Endothelial cell of umbilical vein (primary cell): ENCODE measurements at regions not wholly inside any gene's neighbourhood (a gene's known extent, or its start where the extent isn't known, plus 50 kb on each side); places are given as distances from the start of the nearest gene placed in this dataset.

ENCODE experiments used
- BruUV-seq: library from RNA; stranded (reverse); fragments of 400-500 nt; replicated peaks from 2 replicates; lab custom pipeline; 2021; lab: Mats Ljungman, UMichigan
- CTCF ChIA-PET: fragments of 300-600, 350-600 bp; sonication (Branson Sonifier 250); formaldehyde crosslinking; loops from one replicate; lab custom pipeline; 2021; ENCODE audit warnings: antibody characterized with exemption, inconsistent platforms; lab: Charles Lee
- POLR2A ChIA-PET: fragments of 300-600, 350-600 bp; sonication (Branson Sonifier 250); formaldehyde crosslinking; loops from one replicate; lab custom pipeline; 2021; ENCODE audit warnings: antibody characterized with exemption, inconsistent platforms; lab: Charles Lee
- DNase-seq: peaks from one replicate; pipeline ENCODE4 v3.0.0-alpha.2; 2011; ENCODE audit warnings: low read depth, low spot score
- FAIRE-seq: peaks from 2 replicates; lab custom pipeline; 2011; peaks lifted over from hg19 to GRCh38; lab: Jason Lieb, UNC
- H2AFZ ChIP-seq: 2 replicates; pipeline ENCODE4 v1.6.0; 2012; ENCODE audit warnings: low read depth, low read length, control low read depth, inconsistent platforms
- H3K27ac ChIP-seq: 2 replicates; pipeline ENCODE4 v1.5.1; 2011; ENCODE audit warnings: low read depth, mild to moderate bottlenecking, control low read depth, low read length, moderate library complexity; ENCODE audit not compliant: insufficient read depth
- H3K27me3 ChIP-seq, 2 experiments: 2 replicates each; pipeline versions ENCODE4 v1.6.0 to v1.6.1; 2011; ENCODE audit warnings: low read length in 2 of 2, mixed read lengths in 1 of 2; ENCODE audit not compliant: control insufficient read depth in 2 of 2, insufficient read depth in 2 of 2
- H3K36me3 ChIP-seq, 2 experiments: 2 replicates in 1 of 2; 3 replicates in 1 of 2; pipeline ENCODE4 v1.5.1; 2011; ENCODE audit warnings: low read length in 2 of 2, mild to moderate bottlenecking in 1 of 2, moderate library complexity in 1 of 2; ENCODE audit not compliant: control insufficient read depth in 2 of 2, insufficient read depth in 2 of 2; ENCODE audit errors: extremely low read depth in 1 of 2
- H3K4me1 ChIP-seq: 3 replicates; pipeline ENCODE4 v1.5.1; 2011; ENCODE audit warnings: mild to moderate bottlenecking, low read length; ENCODE audit not compliant: control insufficient read depth, insufficient read depth; ENCODE audit errors: extremely low read depth
- H3K4me2 ChIP-seq: 2 replicates; pipeline ENCODE4 v1.6.1; 2011; ENCODE audit warnings: low read length, control low read depth, mixed read lengths; ENCODE audit not compliant: insufficient read depth
- H3K4me3 ChIP-seq, 3 experiments: fragments of 200-600 bp in 1 of 3; sonication (generic), shearing (Covaris generic) in 1 of 3; replicated peaks in 1 of 3; 2 replicates each; pipeline ENCODE4 v1.5.1; 2011 to 2016; ENCODE audit warnings: control low read depth in 3 of 3, low read length in 3 of 3, mild to moderate bottlenecking in 2 of 3, inconsistent platforms in 1 of 3, low read depth in 1 of 3, moderate library complexity in 1 of 3; ENCODE audit not compliant: insufficient read depth in 1 of 3
- H3K79me2 ChIP-seq: 2 replicates; pipeline ENCODE4 v1.6.0; 2012; ENCODE audit warnings: low read length, inconsistent platforms; ENCODE audit not compliant: control insufficient read depth, insufficient read depth
- H3K9ac ChIP-seq: replicated peaks from 2 replicates; pipeline ENCODE3; 2011; ENCODE audit warnings: low read length, control low read depth; ENCODE audit not compliant: insufficient read depth; ENCODE audit errors: extremely low read depth
- H3K9me1 ChIP-seq: replicated peaks from 3 replicates; pipeline ENCODE4 v1.6.0; 2011; ENCODE audit warnings: mild to moderate bottlenecking, low read length; ENCODE audit not compliant: control insufficient read depth, insufficient read depth; ENCODE audit errors: extremely low read depth
- H3K9me3 ChIP-seq: replicated peaks from 2 replicates; pipeline ENCODE4 v1.5.1; 2012; ENCODE audit warnings: low read length, inconsistent platforms; ENCODE audit not compliant: control insufficient read depth, insufficient read depth
- H4K20me1 ChIP-seq: replicated peaks from 2 replicates; pipeline ENCODE3; 2011; ENCODE audit warnings: mild to moderate bottlenecking, low read length; ENCODE audit not compliant: control insufficient read depth, insufficient read depth; ENCODE audit errors: extremely low read depth
- EZH2 ChIP-seq: IDR thresholded peaks from 2 replicates; pipeline ENCODE4 v1.6.1; 2012; ENCODE audit warnings: borderline replicate concordance, low read depth, mild to moderate bottlenecking, moderate library complexity, low read length, inconsistent platforms; ENCODE audit not compliant: severe bottlenecking
- FOS ChIP-seq: IDR thresholded peaks from 2 replicates; pipeline ENCODE4 v1.6.1; 2011; ENCODE audit warnings: mild to moderate bottlenecking, low read length, moderate library complexity, borderline replicate concordance; ENCODE audit not compliant: insufficient read depth
- GATA2 ChIP-seq: IDR thresholded peaks from 2 replicates; pipeline ENCODE4 v1.7.0; 2011; ENCODE audit warnings: low read depth, mild to moderate bottlenecking, moderate library complexity, mixed read lengths, low read length; ENCODE audit not compliant: insufficient read length, insufficient read depth
- JUN ChIP-seq: IDR thresholded peaks from 2 replicates; pipeline ENCODE4 v1.6.1; 2011; ENCODE audit warnings: borderline replicate concordance, low read depth; ENCODE audit not compliant: insufficient read length, insufficient read depth
- MYC ChIP-seq: IDR thresholded peaks from one replicate; pipeline ENCODE4 v1.6.1; 2011; ENCODE audit warnings: mild to moderate bottlenecking, low read depth, low read length
- POLR2A ChIP-seq: IDR thresholded peaks from 2 replicates; pipeline ENCODE4 v1.6.1; 2012; ENCODE audit warnings: low read depth, mild to moderate bottlenecking, control low read depth, low read length
- POLR2AphosphoS5 ChIP-seq: IDR thresholded peaks from 2 replicates; pipeline ENCODE4 v1.6.1; 2012; ENCODE audit warnings: low read depth, mild to moderate bottlenecking, control low read depth, low read length, moderate library complexity; ENCODE audit not compliant: insufficient read depth
- dilution Hi-C: fragments of 300-500 bp; cut with MboI; formaldehyde crosslinking; loops from one replicate; pipeline ENCODE4 v1.15.0; 2019; ENCODE audit warnings: low sequenced_read_pairs; ENCODE audit not compliant: extremely low pct_ligation_motif_present
- intact Hi-C: fragments of 100-400 bp; cut with micrococcal nuclease; formaldehyde crosslinking; loops from one replicate; pipeline ENCODE4 v1.10.0; 2022
- TF ChIP-seq, protein P1 (sequence below): IDR thresholded peaks from 2 replicates; pipeline ENCODE4 v1.6.1; 2011; ENCODE audit not compliant: insufficient read depth, insufficient read length
- TF ChIP-seq, protein P2 (sequence below), 2 donors: IDR thresholded peaks; 1 replicate in 1 of 2; 2 replicates in 1 of 2; pipeline ENCODE4 v1.5.1; 2011; ENCODE audit warnings: low read length in 2 of 2, mild to moderate bottlenecking in 2 of 2, moderate library complexity in 2 of 2, control low read depth in 1 of 2, inconsistent platforms in 1 of 2, low read depth in 1 of 2; ENCODE audit not compliant: insufficient read depth in 1 of 2; ENCODE audit errors: extremely low read depth in 1 of 2

DNA sequence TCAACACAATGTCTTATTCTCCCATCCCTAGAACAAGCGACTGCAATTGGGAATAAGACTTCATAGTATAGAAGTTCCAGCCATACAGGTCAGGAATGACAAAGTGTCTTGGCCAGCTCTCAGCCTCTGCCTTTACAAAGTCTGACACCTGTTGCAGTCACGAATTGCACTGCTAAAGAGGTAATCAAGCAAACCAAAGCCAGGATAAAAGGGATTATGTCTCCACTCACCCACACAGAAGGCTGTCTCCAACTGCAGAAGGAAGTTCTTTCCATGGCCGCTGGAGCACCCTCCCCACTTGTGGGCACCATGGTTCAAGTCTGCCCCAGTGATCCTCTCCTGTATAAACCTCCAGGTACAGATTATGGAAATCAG, 114.8 kb upstream of the PKDCC start:
- Histone ChIP-seq H3K9ac (no peak overlapping the region), H4K20me1 (no peaks in the 10 kb centered on the region), H3K36me3 (no peaks in the 10 kb centered on the region), H3K9me1 (no peaks in the 10 kb centered on the region), H3K79me2 (no peaks in the 10 kb centered on the region), H3K4me1 (no peaks in the 10 kb centered on the region), H3K4me3 (no peak overlapping the region), H3K27me3 (peaks cover 8% of the 10 kb centered on the region in 2 experiments), H3K9me3 (no peaks in the 10 kb centered on the region), H3K27ac (no peak overlapping the region), H3K4me2 (no peak overlapping the region), H2AFZ (no peak overlapping the region)
- ChIA-PET POLR2A (no interaction called here), CTCF (no interaction called here)
- intact Hi-C loops (no loop called here), dilution Hi-C loops (no loop called here)
- TF ChIP-seq POLR2A = no peak
- no peak for TF ChIP-seq FOS
- TF ChIP-seq EZH2 = no peak
- TF ChIP-seq GATA2 = no peak
- TF ChIP-seq MYC = no peak
- no peak for TF ChIP-seq POLR2AphosphoS5
- TF ChIP-seq, protein P1, sequence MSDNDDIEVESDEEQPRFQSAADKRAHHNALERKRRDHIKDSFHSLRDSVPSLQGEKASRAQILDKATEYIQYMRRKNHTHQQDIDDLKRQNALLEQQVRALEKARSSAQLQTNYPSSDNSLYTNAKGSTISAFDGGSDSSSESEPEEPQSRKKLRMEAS = no peak
- TF ChIP-seq, protein P2, sequence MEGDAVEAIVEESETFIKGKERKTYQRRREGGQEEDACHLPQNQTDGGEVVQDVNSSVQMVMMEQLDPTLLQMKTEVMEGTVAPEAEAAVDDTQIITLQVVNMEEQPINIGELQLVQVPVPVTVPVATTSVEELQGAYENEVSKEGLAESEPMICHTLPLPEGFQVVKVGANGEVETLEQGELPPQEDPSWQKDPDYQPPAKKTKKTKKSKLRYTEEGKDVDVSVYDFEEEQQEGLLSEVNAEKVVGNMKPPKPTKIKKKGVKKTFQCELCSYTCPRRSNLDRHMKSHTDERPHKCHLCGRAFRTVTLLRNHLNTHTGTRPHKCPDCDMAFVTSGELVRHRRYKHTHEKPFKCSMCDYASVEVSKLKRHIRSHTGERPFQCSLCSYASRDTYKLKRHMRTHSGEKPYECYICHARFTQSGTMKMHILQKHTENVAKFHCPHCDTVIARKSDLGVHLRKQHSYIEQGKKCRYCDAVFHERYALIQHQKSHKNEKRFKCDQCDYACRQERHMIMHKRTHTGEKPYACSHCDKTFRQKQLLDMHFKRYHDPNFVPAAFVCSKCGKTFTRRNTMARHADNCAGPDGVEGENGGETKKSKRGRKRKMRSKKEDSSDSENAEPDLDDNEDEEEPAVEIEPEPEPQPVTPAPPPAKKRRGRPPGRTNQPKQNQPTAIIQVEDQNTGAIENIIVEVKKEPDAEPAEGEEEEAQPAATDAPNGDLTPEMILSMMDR (IDR thresholded peaks at IDR 0.05; ENCODE audit: extremely low read depth in 1 of 2, insufficient read depth in 1 of 2, low read depth in 1 of 2, low read length in 2 of 2) = no peak
- no peak for TF ChIP-seq JUN
- no peak for DNase-seq
- no peak for FAIRE-seq
- BruUV-seq = no TSS peak
